Kidney (tissue), 13 donors: ENCODE measurements at regions not wholly inside any gene's neighbourhood (a gene's known extent, or its start where the extent isn't known, plus 50 kb on each side); places are given as distances from the start of the nearest gene placed in this dataset.

Experiments used
- DNase-seq, 5 donors: peaks; one replicate each; pipeline ENCODE4 v3.0.0-alpha.2; 2013 to 2020
- FAIRE-seq: peaks from 2 replicates; lab custom pipeline; 2012; peaks lifted over from hg19 to GRCh38; lab: Jason Lieb, UNC
- H3K27ac ChIP-seq, 2 donors: one replicate each; pipeline ENCODE4 v1.7.0; 2013; ENCODE audit warnings: low read depth in 2 of 2, low read length in 2 of 2, inconsistent platforms in 1 of 2
- H3K27me3 ChIP-seq: one replicate; pipeline ENCODE4 v1.7.1; 2013; ENCODE audit warnings: low read length, inconsistent platforms; ENCODE audit not compliant: control insufficient read depth, insufficient read depth
- H3K36me3 ChIP-seq, 3 donors: one replicate each; pipeline versions ENCODE4 v1.7.0 to v1.7.1; 2013; ENCODE audit warnings: low read length in 3 of 3, control low read depth in 1 of 3, inconsistent platforms in 1 of 3; ENCODE audit not compliant: insufficient read depth in 3 of 3, control insufficient read depth in 2 of 3
- H3K4me1 ChIP-seq, 3 donors: one replicate each; pipeline versions ENCODE4 v1.7.0 to v1.7.1; 2013; ENCODE audit warnings: low read length in 3 of 3, inconsistent platforms in 1 of 3, low read depth in 1 of 3; ENCODE audit not compliant: control insufficient read depth in 2 of 3, insufficient read depth in 2 of 3
- H3K4me3 ChIP-seq, 3 donors: one replicate each; pipeline versions ENCODE4 v1.7.0 to v1.8.1; 2013; ENCODE audit warnings: low read length in 3 of 3, control low read depth in 1 of 3, inconsistent platforms in 1 of 3
- H3K9ac ChIP-seq, 3 donors: one replicate each; pipeline versions ENCODE4 v1.7.0 to v1.7.1; 2013; ENCODE audit warnings: low read length in 3 of 3, control low read depth in 1 of 3, inconsistent platforms in 1 of 3
- H3K9me3 ChIP-seq, 3 donors: one replicate each; pipeline versions ENCODE4 v1.7.0 to v1.7.1; 2013; ENCODE audit warnings: low read length in 3 of 3, control low read depth in 1 of 3, inconsistent platforms in 1 of 3; ENCODE audit not compliant: control insufficient read depth in 2 of 3, insufficient read depth in 1 of 3
- intact Hi-C: fragments of 100-400 bp; cut with DNase I; formaldehyde crosslinking; loops from one replicate; pipeline ENCODE4 v1.11.1; 2022
- TF ChIP-seq, protein P1 (sequence below): IDR thresholded peaks from 3 replicates; pipeline ENCODE4 v1.5.1; 2012; ENCODE audit warnings: mild to moderate bottlenecking, moderate library complexity, borderline replicate concordance; ENCODE audit not compliant: insufficient read depth; ENCODE audit errors: extremely low read depth
- donor health status: control.
- donor health status: control.
- donor health status: control.
- donor health status: control.
- donor health status: control.
- donor health status: DM: yes; HTN: yes; CAD: no.
- donor health status: Normal renal cell carcinoma (clear cell type).

DNA sequence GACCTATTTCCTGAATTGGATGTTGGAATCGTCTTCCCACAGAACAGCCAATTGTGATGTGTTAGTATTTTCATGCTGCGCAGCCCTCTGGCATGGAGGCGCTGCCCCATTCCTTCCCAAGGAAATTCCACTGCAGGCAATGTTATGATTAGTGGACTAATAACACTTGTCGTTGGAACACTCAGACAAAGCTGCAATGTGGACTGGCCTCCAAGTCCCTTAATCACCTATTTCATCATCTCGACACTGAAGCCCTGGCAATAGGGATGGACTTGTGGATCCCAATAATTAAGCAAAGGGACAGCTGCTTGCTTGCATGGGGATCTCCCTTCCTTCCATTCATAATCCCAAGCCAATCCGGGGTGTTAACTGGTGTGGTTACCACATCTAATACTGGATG lies 59.9 kb downstream of the PABIR2 start:
- peaks cover 0 to 6% (median 5%) of the 10 kb centered on the region in 3 donors for H3K4me1 ChIP-seq
- peaks cover 2% of the 10 kb centered on the region for H3K27me3 ChIP-seq
- FAIRE-seq (no peak), DNase-seq (no peak)
- H3K36me3 ChIP-seq: no peaks in the 10 kb centered on the region
- no peak overlapping the region for H3K9ac ChIP-seq
- no peaks in the 10 kb centered on the region for H3K9me3 ChIP-seq
- H3K27ac ChIP-seq: no peak overlapping the region
- no peak overlapping the region for H3K4me3 ChIP-seq
- intact Hi-C loops: no loop called here
- TF ChIP-seq, protein P1, sequence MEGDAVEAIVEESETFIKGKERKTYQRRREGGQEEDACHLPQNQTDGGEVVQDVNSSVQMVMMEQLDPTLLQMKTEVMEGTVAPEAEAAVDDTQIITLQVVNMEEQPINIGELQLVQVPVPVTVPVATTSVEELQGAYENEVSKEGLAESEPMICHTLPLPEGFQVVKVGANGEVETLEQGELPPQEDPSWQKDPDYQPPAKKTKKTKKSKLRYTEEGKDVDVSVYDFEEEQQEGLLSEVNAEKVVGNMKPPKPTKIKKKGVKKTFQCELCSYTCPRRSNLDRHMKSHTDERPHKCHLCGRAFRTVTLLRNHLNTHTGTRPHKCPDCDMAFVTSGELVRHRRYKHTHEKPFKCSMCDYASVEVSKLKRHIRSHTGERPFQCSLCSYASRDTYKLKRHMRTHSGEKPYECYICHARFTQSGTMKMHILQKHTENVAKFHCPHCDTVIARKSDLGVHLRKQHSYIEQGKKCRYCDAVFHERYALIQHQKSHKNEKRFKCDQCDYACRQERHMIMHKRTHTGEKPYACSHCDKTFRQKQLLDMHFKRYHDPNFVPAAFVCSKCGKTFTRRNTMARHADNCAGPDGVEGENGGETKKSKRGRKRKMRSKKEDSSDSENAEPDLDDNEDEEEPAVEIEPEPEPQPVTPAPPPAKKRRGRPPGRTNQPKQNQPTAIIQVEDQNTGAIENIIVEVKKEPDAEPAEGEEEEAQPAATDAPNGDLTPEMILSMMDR: no peak

DNA sequence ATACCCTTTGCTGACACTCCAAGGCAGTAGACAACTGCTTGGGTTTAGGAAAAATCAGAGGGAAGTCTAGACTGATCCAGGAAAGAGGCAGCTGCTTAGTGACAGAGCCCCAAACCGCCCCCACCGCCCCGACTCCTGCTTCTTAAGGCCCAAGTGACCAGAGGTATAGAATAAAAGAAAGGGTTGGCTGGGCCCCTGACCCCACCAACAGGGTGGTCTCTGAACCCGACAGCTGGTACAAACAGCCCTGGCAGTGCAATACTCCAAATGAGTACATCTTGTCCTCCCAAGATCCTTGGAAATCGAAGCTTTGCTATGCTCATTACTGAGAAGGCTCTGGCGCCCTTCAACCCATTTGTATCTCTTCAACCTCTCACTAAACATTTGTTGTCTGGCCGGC lies 60.6 kb downstream of the PABIR2 start:
- H3K4me3 ChIP-seq: no peak overlapping the region
- peaks cover 2% of the 10 kb centered on the region for H3K27me3 ChIP-seq
- DNase-seq (no peak), FAIRE-seq (no peak)
- intact Hi-C loops: no loop called here
- no peak overlapping the region for H3K27ac ChIP-seq
- no peaks in the 10 kb centered on the region for H3K9me3 ChIP-seq
- peaks cover 0 to 6% (median 5%) of the 10 kb centered on the region in 3 donors for H3K4me1 ChIP-seq
- no peak overlapping the region for H3K9ac ChIP-seq
- TF ChIP-seq, protein P1: no peak
- H3K36me3 ChIP-seq: no peaks in the 10 kb centered on the region

DNA sequence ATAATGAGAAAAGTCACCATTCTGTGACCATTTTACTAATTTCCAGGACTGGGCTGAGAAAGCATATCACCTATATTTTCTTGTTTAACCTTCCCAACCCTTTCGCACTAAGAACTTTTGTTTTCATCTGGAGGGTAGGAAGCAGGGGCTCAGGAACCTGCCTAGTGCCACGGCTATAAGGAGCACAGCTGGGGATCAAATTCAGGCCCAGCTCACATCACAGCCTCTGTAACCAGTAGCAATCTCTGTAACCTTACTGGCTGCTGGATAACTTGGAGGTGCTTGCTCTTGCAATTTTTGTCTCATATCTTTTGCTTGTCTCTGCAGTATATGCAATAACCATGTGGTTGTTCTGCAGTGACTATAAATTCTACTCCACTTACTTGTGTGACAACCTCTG lies 62.0 kb downstream of the PABIR2 start:
- Histone ChIP-seq H3K27me3 (no peaks in the 10 kb centered on the region), H3K27ac (no peak overlapping the region), H3K4me3 (no peak overlapping the region), H3K9me3 (no peaks in the 10 kb centered on the region), H3K4me1 (peaks cover 0 to 6% (median 5%) of the 10 kb centered on the region in 3 donors), H3K9ac (no peak overlapping the region), H3K36me3 (no peaks in the 10 kb centered on the region)
- TF ChIP-seq, protein P1: no peak
- no peak for FAIRE-seq
- intact Hi-C loops: no loop called here
- no peak for DNase-seq

DNA sequence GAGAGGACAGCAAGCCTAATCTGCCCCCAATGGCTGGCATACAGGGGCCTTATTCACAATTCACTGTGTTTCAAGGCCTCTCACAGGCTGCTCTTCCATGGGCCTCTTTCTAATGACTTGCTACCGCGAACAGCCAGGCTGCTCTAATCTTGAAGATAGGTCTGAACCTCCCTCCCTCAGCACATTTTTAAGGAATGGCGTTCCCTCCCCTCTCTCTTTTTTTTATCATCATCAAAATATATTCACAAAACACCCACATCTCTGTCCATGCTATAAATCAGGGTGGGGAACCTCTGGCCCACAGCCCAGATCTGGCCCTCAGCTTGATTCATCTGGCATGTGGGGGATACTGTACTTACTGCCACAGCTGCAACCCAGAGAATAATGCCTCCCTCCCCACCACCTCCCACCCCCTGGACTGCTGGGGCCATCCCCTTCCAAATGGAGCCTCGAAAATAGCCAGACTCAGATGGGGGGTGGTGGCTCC lies 62.5 kb downstream of the PABIR2 start:
- TF ChIP-seq, protein P1: no peak
- H3K27ac ChIP-seq: no peak overlapping the region
- peaks cover 0 to 6% (median 5%) of the 10 kb centered on the region in 3 donors for H3K4me1 ChIP-seq
- intact Hi-C loops: no loop called here
- H3K9ac ChIP-seq: no peak overlapping the region
- H3K27me3 ChIP-seq: no peaks in the 10 kb centered on the region
- H3K4me3 ChIP-seq: no peak overlapping the region
- no peaks in the 10 kb centered on the region for H3K36me3 ChIP-seq
- no peaks in the 10 kb centered on the region for H3K9me3 ChIP-seq
- DNase-seq (peak in 4 of 5 donors; percentile 39 to 61 (median 56)), FAIRE-seq (no peak)
